SK-N-SH (cell line): ENCODE measurements at regions not wholly inside any gene's neighbourhood (a gene's known extent, or its start where the extent isn't known, plus 50 kb on each side); places are given as distances from the start of the nearest gene placed in this dataset.

Source experiments
- FOXM1 ChIP-seq: IDR thresholded peaks from 2 replicates; pipeline ENCODE4 v1.4.0; 2012; ENCODE audit warnings: low read depth, mild to moderate bottlenecking
- POLR2AphosphoS5 ChIP-seq: IDR thresholded peaks from 2 replicates; pipeline ENCODE4 v1.6.1; 2012; ENCODE audit warnings: low read depth, low read length
- SIN3A ChIP-seq: IDR thresholded peaks from 2 replicates; pipeline ENCODE4 v1.6.1; 2012; ENCODE audit warnings: low read depth, mild to moderate bottlenecking, low read length, moderate library complexity, borderline replicate concordance
- YY1 ChIP-seq: IDR thresholded peaks from 2 replicates; pipeline ENCODE4 v1.4.0; 2012; ENCODE audit warnings: low read depth, mild to moderate bottlenecking
- TF ChIP-seq, protein P1 (sequence below): fragments of 200-600 bp; sonication (generic); IDR thresholded peaks from 2 replicates; pipeline ENCODE4 v1.6.1; 2017; ENCODE audit warnings: antibody characterized with exemption, mild to moderate bottlenecking, moderate library complexity
- TF ChIP-seq, protein P2 (sequence below): IDR thresholded peaks from 2 replicates; pipeline ENCODE4 v1.6.1; 2012; ENCODE audit warnings: mild to moderate bottlenecking, low read depth, low read length, moderate library complexity
- TF ChIP-seq, protein P3 (sequence below): IDR thresholded peaks from 2 replicates; pipeline ENCODE4 v1.4.0; 2012; ENCODE audit warnings: low read depth
- TF ChIP-seq, protein P4 (sequence below): IDR thresholded peaks from 2 replicates; pipeline ENCODE4; 2012

DNA sequence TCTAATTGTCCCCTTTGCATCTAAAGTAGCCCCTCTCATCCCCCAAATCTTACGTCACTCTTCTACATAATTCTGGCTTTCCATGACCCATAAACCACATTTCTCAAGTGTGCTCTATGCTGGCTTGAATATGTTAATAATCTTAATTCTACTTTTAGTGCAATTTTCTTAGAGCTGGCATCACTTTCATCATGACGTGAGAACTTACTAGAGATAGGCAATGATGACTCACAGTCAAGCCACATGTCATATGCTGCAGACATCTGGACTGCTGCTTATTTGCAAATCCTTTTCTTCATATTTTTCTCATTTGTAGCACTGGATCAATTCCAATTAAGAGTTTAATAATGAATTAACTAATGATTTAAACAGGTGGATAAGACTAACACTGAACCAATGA, 260.7 kb upstream of the PRKCQ start:
- TF ChIP-seq, protein P1, sequence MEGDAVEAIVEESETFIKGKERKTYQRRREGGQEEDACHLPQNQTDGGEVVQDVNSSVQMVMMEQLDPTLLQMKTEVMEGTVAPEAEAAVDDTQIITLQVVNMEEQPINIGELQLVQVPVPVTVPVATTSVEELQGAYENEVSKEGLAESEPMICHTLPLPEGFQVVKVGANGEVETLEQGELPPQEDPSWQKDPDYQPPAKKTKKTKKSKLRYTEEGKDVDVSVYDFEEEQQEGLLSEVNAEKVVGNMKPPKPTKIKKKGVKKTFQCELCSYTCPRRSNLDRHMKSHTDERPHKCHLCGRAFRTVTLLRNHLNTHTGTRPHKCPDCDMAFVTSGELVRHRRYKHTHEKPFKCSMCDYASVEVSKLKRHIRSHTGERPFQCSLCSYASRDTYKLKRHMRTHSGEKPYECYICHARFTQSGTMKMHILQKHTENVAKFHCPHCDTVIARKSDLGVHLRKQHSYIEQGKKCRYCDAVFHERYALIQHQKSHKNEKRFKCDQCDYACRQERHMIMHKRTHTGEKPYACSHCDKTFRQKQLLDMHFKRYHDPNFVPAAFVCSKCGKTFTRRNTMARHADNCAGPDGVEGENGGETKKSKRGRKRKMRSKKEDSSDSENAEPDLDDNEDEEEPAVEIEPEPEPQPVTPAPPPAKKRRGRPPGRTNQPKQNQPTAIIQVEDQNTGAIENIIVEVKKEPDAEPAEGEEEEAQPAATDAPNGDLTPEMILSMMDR = no peak
- TF ChIP-seq YY1 (no peak), POLR2AphosphoS5 (no peak), FOXM1 (no peak), SIN3A (no peak)
- TF ChIP-seq, protein P2, sequence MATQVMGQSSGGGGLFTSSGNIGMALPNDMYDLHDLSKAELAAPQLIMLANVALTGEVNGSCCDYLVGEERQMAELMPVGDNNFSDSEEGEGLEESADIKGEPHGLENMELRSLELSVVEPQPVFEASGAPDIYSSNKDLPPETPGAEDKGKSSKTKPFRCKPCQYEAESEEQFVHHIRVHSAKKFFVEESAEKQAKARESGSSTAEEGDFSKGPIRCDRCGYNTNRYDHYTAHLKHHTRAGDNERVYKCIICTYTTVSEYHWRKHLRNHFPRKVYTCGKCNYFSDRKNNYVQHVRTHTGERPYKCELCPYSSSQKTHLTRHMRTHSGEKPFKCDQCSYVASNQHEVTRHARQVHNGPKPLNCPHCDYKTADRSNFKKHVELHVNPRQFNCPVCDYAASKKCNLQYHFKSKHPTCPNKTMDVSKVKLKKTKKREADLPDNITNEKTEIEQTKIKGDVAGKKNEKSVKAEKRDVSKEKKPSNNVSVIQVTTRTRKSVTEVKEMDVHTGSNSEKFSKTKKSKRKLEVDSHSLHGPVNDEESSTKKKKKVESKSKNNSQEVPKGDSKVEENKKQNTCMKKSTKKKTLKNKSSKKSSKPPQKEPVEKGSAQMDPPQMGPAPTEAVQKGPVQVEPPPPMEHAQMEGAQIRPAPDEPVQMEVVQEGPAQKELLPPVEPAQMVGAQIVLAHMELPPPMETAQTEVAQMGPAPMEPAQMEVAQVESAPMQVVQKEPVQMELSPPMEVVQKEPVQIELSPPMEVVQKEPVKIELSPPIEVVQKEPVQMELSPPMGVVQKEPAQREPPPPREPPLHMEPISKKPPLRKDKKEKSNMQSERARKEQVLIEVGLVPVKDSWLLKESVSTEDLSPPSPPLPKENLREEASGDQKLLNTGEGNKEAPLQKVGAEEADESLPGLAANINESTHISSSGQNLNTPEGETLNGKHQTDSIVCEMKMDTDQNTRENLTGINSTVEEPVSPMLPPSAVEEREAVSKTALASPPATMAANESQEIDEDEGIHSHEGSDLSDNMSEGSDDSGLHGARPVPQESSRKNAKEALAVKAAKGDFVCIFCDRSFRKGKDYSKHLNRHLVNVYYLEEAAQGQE = no peak
- TF ChIP-seq, protein P3, sequence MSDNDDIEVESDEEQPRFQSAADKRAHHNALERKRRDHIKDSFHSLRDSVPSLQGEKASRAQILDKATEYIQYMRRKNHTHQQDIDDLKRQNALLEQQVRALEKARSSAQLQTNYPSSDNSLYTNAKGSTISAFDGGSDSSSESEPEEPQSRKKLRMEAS = no peak
- TF ChIP-seq, protein P4, sequence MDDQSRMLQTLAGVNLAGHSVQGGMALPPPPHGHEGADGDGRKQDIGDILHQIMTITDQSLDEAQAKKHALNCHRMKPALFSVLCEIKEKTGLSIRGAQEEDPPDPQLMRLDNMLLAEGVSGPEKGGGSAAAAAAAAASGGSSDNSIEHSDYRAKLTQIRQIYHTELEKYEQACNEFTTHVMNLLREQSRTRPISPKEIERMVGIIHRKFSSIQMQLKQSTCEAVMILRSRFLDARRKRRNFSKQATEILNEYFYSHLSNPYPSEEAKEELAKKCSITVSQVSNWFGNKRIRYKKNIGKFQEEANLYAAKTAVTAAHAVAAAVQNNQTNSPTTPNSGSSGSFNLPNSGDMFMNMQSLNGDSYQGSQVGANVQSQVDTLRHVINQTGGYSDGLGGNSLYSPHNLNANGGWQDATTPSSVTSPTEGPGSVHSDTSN = no peak
